HG03103 (cell line): ENCODE measurements at regions not wholly inside any gene's neighbourhood (a gene's known extent, or its start where the extent isn't known, plus 50 kb on each side); places are given as distances from the start of the nearest gene placed in this dataset.
"Not testable (repeated sequence)": the region's sequence is repeated elsewhere in the genome, so short reads cannot be mapped to it uniquely, and the experiment has no call there.

Experiments used
- ATAC-seq: cut with Tn5 transposase; IDR thresholded peaks from one replicate; pipeline ENCODE4 v1.9.1; 2021; ENCODE audit warnings: low read depth; ENCODE audit not compliant: unreplicated experiment

GRCh38 chr4:114085611-114086345 is 106.3 kb upstream of the ARSJ start:
- ATAC-seq: no peak

GRCh38 chr4:114087596-114088230 is 108.3 kb upstream of the ARSJ start:
- ATAC-seq: no peak

- ATAC-seq: no peak
These were observed 109.0 kb upstream of the ARSJ start for GRCh38 chr4:114088481-114088880.

GRCh38 chr4:114091546-114091945 is 112.1 kb upstream of the ARSJ start:
- ATAC-seq: no peak

- no peak for ATAC-seq
These were observed 113.8 kb upstream of the ARSJ start for GRCh38 chr4:114093221-114093715.

GRCh38 chr4:114100288-114101031 is 121.0 kb upstream of the ARSJ start:
- ATAC-seq: no peak

- ATAC-seq: no peak
These were observed 124.5 kb upstream of the ARSJ start for GRCh38 chr4:114103908-114104307.

- no peak for ATAC-seq
These were observed 129.4 kb upstream of the ARSJ start for GRCh38 chr4:114108869-114109268.

GRCh38 chr4:114109776-114110175 is 130.3 kb upstream of the ARSJ start:
- ATAC-seq: no peak

GRCh38 chr4:114115526-114115925 is 136.1 kb upstream of the ARSJ start:
- ATAC-seq: no peak

GRCh38 chr4:114116861-114117260 is 137.4 kb upstream of the ARSJ start:
- ATAC-seq: no peak

- ATAC-seq: no peak
These were observed 141.8 kb upstream of the ARSJ start for GRCh38 chr4:114121221-114121620.

- ATAC-seq: no peak
These were observed 152.8 kb upstream of the ARSJ start for GRCh38 chr4:114132199-114132598.

- peak; percentile 65 for ATAC-seq
These were observed 153.4 kb upstream of the ARSJ start for GRCh38 chr4:114132830-114133229.

- ATAC-seq: no peak
These were observed 156.6 kb upstream of the ARSJ start for GRCh38 chr4:114136069-114136468.

- no peak for ATAC-seq
These were observed 158.5 kb upstream of the ARSJ start for GRCh38 chr4:114137984-114138383.

GRCh38 chr4:114146947-114147618 is 167.6 kb upstream of the ARSJ start:
- no peak for ATAC-seq

GRCh38 chr4:114147619-114148208 is 168.3 kb upstream of the ARSJ start:
- ATAC-seq: not testable (repeated sequence)

- not testable (repeated sequence) for ATAC-seq
These were observed 169.1 kb upstream of the ARSJ start for GRCh38 chr4:114148372-114149070.

GRCh38 chr4:114156371-114156770 is 176.9 kb upstream of the ARSJ start:
- ATAC-seq: no peak
